H9 (cell line): ENCODE measurements at regions not wholly inside any gene's neighbourhood (a gene's known extent, or its start where the extent isn't known, plus 50 kb on each side); places are given as distances from the start of the nearest gene placed in this dataset.

Experiments
- DNase-seq: peaks from one replicate; pipeline ENCODE4 v3.0.0-alpha.2; 2017
- H2AFZ ChIP-seq: one replicate; pipeline ENCODE4 v1.6.1; 2013; ENCODE audit warnings: mild to moderate bottlenecking, low read length, control low read depth, moderate library complexity
- H2AK5ac ChIP-seq: 2 replicates; pipeline ENCODE4 v1.6.1; 2013; ENCODE audit warnings: low read length, control low read depth, mixed read lengths; ENCODE audit not compliant: insufficient read length
- H2BK120ac ChIP-seq: one replicate; pipeline ENCODE4 v1.6.1; 2013; ENCODE audit warnings: low read depth, mild to moderate bottlenecking, low read length, control low read depth, inconsistent platforms; ENCODE audit not compliant: poor library complexity, severe bottlenecking
- H2BK12ac ChIP-seq: 2 replicates; pipeline ENCODE4 v1.6.1; 2013; ENCODE audit warnings: low read length, control low read depth, mixed read lengths, low read depth; ENCODE audit not compliant: insufficient read length
- H2BK15ac ChIP-seq: 2 replicates; pipeline ENCODE4 v1.6.1; 2013; ENCODE audit warnings: low read depth, low read length, control low read depth
- H2BK20ac ChIP-seq: one replicate; pipeline ENCODE4 v1.6.1; 2013; ENCODE audit warnings: low read depth, mild to moderate bottlenecking, low read length, control low read depth, inconsistent platforms; ENCODE audit not compliant: poor library complexity, severe bottlenecking
- H2BK5ac ChIP-seq: 2 replicates; pipeline ENCODE4 v1.6.1; 2013; ENCODE audit warnings: low read length, control low read depth, mixed read lengths; ENCODE audit not compliant: insufficient read length
- H3K14ac ChIP-seq: 2 replicates; pipeline ENCODE4 v1.6.1; 2013; ENCODE audit warnings: low read length, control low read depth; ENCODE audit not compliant: insufficient read depth
- H3K18ac ChIP-seq: 2 replicates; pipeline ENCODE4 v1.6.1; 2013; ENCODE audit warnings: low read depth, mild to moderate bottlenecking, mixed read lengths, low read length, control low read depth; ENCODE audit not compliant: insufficient read length
- H3K23ac ChIP-seq: 2 replicates; pipeline ENCODE4 v1.6.1; 2013; ENCODE audit warnings: low read length, control low read depth, mixed read lengths, low read depth; ENCODE audit not compliant: insufficient read length
- H3K23me2 ChIP-seq: 2 replicates; pipeline ENCODE4 v1.6.1; 2013; ENCODE audit warnings: low read depth, mild to moderate bottlenecking, mixed read lengths, low read length, control low read depth; ENCODE audit not compliant: insufficient read length, poor library complexity, severe bottlenecking
- H3K27ac ChIP-seq: 2 replicates; pipeline ENCODE4 v1.5.1; 2013; ENCODE audit warnings: low read length, control low read depth, mixed read lengths, low read depth; ENCODE audit not compliant: insufficient read length
- H3K27me3 ChIP-seq: 2 replicates; pipeline ENCODE4 v1.6.1; 2013; ENCODE audit warnings: low read length, control low read depth, inconsistent platforms; ENCODE audit not compliant: insufficient read depth
- H3K4ac ChIP-seq: 2 replicates; pipeline ENCODE4 v1.6.1; 2013; ENCODE audit warnings: low read depth, mild to moderate bottlenecking, control low read depth, inconsistent platforms, low read length, moderate library complexity
- H3K4me1 ChIP-seq: 2 replicates; pipeline ENCODE4 v1.6.1; 2013; ENCODE audit warnings: low read length, control low read depth, inconsistent platforms; ENCODE audit not compliant: insufficient read depth
- H3K4me2 ChIP-seq: 2 replicates; pipeline ENCODE4 v1.6.1; 2013; ENCODE audit warnings: low read length, control low read depth, mixed read lengths; ENCODE audit not compliant: insufficient read length, insufficient read depth
- H3K56ac ChIP-seq: 2 replicates; pipeline ENCODE4 v1.6.1; 2013; ENCODE audit warnings: low read depth, mild to moderate bottlenecking, mixed read lengths, low read length, control low read depth; ENCODE audit not compliant: insufficient read length
- H3K79me1 ChIP-seq: 2 replicates; pipeline ENCODE4 v1.6.1; 2013; ENCODE audit warnings: low read depth, mild to moderate bottlenecking, moderate library complexity, low read length, control low read depth, inconsistent platforms; ENCODE audit not compliant: insufficient read depth, poor library complexity, severe bottlenecking
- H3K79me2 ChIP-seq: 2 replicates; pipeline ENCODE4 v1.6.1; 2013; ENCODE audit warnings: low read length, control low read depth, inconsistent platforms; ENCODE audit not compliant: insufficient read depth
- H3K9ac ChIP-seq: 2 replicates; pipeline ENCODE4 v1.6.1; 2013; ENCODE audit warnings: low read length, control low read depth, mixed read lengths; ENCODE audit not compliant: insufficient read length; ENCODE audit errors: extremely low read depth
- H3K9me3 ChIP-seq: one replicate; pipeline ENCODE4 v1.6.1; 2013; ENCODE audit warnings: low read depth, low read length, inconsistent platforms; ENCODE audit not compliant: control insufficient read depth
- H3T11ph ChIP-seq: one replicate; pipeline ENCODE4 v1.6.1; 2013; ENCODE audit warnings: mild to moderate bottlenecking, low read length, control low read depth, inconsistent platforms
- H4K20me1 ChIP-seq: one replicate; pipeline ENCODE4 v1.6.1; 2013; ENCODE audit not compliant: control insufficient read depth, insufficient read length, insufficient read depth
- H4K5ac ChIP-seq: 2 replicates; pipeline ENCODE4 v1.6.1; 2013; ENCODE audit warnings: low read depth, mild to moderate bottlenecking, mixed read lengths, low read length, control low read depth; ENCODE audit not compliant: insufficient read length
- H4K8ac ChIP-seq: replicated peaks from 2 replicates; pipeline ENCODE4 v1.6.1; 2013; ENCODE audit warnings: low read length, control low read depth, mixed read lengths, low read depth; ENCODE audit not compliant: insufficient read length
- H4K91ac ChIP-seq: 2 replicates; pipeline ENCODE4 v1.6.1; 2013; ENCODE audit warnings: low read depth, mild to moderate bottlenecking, moderate library complexity, mixed read lengths, low read length, control low read depth; ENCODE audit not compliant: insufficient read length
- H3K27ac Mint-ChIP-seq, 3 experiments: 2 replicates in 2 of 3; 3 replicates in 1 of 3; pipeline ENCODE4 v1.8.0; 2020 to 2021; ENCODE audit warnings: mixed read lengths in 3 of 3, mild to moderate bottlenecking in 1 of 3, moderate library complexity in 1 of 3
- H3K27me3 Mint-ChIP-seq: 2 replicates; pipeline ENCODE4 v1.8.0; 2021; ENCODE audit warnings: low read depth, mild to moderate bottlenecking, moderate library complexity, mixed read lengths
- H3K36me3 Mint-ChIP-seq, 3 experiments: 2 replicates in 2 of 3; 3 replicates in 1 of 3; pipeline ENCODE4 v1.8.0; 2020 to 2021; ENCODE audit warnings: low read depth in 3 of 3, mixed read lengths in 3 of 3; ENCODE audit not compliant: insufficient read depth in 1 of 3
- H3K4me1 Mint-ChIP-seq, 2 experiments: 2 replicates each; pipeline ENCODE4 v1.8.0; 2020; ENCODE audit warnings: mixed read lengths in 2 of 2
- H3K4me3 Mint-ChIP-seq, 2 experiments: 2 replicates in 1 of 2; 3 replicates in 1 of 2; pipeline ENCODE4 v1.8.0; 2020 to 2021; ENCODE audit warnings: mild to moderate bottlenecking in 2 of 2, mixed read lengths in 2 of 2, moderate library complexity in 1 of 2
- H3K9me3 Mint-ChIP-seq, 2 experiments: 2 replicates in 1 of 2; 3 replicates in 1 of 2; pipeline ENCODE4 v1.8.0; 2020; ENCODE audit warnings: mild to moderate bottlenecking in 2 of 2, mixed read lengths in 2 of 2, moderate library complexity in 1 of 2
- WGBS: extraction: QIAGEN DNeasy Blood & Tissue Kit; methylation state at CpG from one replicate; pipeline ENCODE4 v1.1.7; 2013; ENCODE audit warnings: missing lambda C conversion rate, low lambda C conversion rate, mixed read lengths; ENCODE audit not compliant: insufficient read length; ENCODE audit errors: extremely low coverage; 5-methylcytosine and 5-hydroxymethylcytosine counted together
- TF ChIP-seq, protein P1 (sequence below): fragments of 200-600 bp; sonication (generic); conservative IDR thresholded peaks from 3 replicates; pipeline ENCODE4 v1.8.0; 2021; ENCODE audit warnings: antibody characterized with exemption, mild to moderate bottlenecking

DNA sequence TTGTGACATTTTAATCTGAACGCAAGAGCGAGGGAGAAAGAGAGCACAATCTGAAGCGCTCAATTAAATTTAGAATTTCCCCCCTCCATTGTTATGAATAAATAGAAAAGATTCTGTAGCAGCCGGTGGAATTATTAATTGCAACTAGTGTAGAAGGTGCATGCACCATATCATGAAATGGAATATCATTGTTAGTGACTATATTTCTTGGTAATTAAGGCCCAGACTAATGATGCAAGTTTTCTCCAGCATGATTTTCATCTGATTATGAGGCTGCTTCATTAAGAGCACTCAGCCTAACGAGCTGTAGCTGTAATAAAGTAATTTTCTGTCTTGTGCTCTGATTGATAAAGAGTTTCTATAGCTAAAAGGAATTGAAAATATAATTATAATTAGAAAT is 432.2 kb upstream of the SPRED2 start:
- no peak overlapping the region for H2AFZ ChIP-seq
- Mint-ChIP-seq H3K27me3 (peaks cover 3% of the 10 kb centered on the region; the same call in 1 of the 2 replicates), H3K9me3 (no peaks in the 10 kb centered on the region), H3K4me3 (no peak overlapping the region), H3K27ac (no peak overlapping the region), H3K36me3 (no peaks in the 10 kb centered on the region), H3K4me1 (peaks cover 6 to 7% of the 10 kb centered on the region in 2 experiments)
- H3K18ac ChIP-seq, result no peak overlapping the region
- H4K8ac ChIP-seq, result no peak overlapping the region
- H3K79me1 ChIP-seq, result no peaks in the 10 kb centered on the region
- no peak overlapping the region for H2BK15ac ChIP-seq
- H3K56ac ChIP-seq, result no peak overlapping the region
- no peak overlapping the region for H4K5ac ChIP-seq
- H3K14ac ChIP-seq, result no peak overlapping the region
- no peak overlapping the region for H2BK12ac ChIP-seq
- H3K23me2 ChIP-seq, result no peaks in the 10 kb centered on the region
- no peak overlapping the region for H3T11ph ChIP-seq
- no peak overlapping the region for H3K23ac ChIP-seq
- no peak for DNase-seq
- H3K4me1 ChIP-seq, result peaks cover 2% of the 10 kb centered on the region; the same call in 1 of the 2 replicates
- no peak overlapping the region for H3K9ac ChIP-seq
- no peaks in the 10 kb centered on the region for H3K79me2 ChIP-seq
- H2BK5ac ChIP-seq, result no peak overlapping the region
- no peak overlapping the region for H3K27ac ChIP-seq
- H2AK5ac ChIP-seq, result no peak overlapping the region
- no peaks in the 10 kb centered on the region for H4K20me1 ChIP-seq
- WGBS, result no CpG with 5 or more reads among the region's 5 CpGs
- H3K9me3 ChIP-seq, result no peaks in the 10 kb centered on the region
- no peak overlapping the region for H3K4ac ChIP-seq
- no peak overlapping the region for H2BK120ac ChIP-seq
- H3K27me3 ChIP-seq, result no peaks in the 10 kb centered on the region
- no peak overlapping the region for H4K91ac ChIP-seq
- no peak overlapping the region for H2BK20ac ChIP-seq
- TF ChIP-seq, protein P1, sequence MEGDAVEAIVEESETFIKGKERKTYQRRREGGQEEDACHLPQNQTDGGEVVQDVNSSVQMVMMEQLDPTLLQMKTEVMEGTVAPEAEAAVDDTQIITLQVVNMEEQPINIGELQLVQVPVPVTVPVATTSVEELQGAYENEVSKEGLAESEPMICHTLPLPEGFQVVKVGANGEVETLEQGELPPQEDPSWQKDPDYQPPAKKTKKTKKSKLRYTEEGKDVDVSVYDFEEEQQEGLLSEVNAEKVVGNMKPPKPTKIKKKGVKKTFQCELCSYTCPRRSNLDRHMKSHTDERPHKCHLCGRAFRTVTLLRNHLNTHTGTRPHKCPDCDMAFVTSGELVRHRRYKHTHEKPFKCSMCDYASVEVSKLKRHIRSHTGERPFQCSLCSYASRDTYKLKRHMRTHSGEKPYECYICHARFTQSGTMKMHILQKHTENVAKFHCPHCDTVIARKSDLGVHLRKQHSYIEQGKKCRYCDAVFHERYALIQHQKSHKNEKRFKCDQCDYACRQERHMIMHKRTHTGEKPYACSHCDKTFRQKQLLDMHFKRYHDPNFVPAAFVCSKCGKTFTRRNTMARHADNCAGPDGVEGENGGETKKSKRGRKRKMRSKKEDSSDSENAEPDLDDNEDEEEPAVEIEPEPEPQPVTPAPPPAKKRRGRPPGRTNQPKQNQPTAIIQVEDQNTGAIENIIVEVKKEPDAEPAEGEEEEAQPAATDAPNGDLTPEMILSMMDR, result no peak
- H3K4me2 ChIP-seq, result no peak overlapping the region
